SH-SY5Y (cell line): ENCODE measurements at regions not wholly inside any gene's neighbourhood (a gene's known extent, or its start where the extent isn't known, plus 50 kb on each side); places are given as distances from the start of the nearest gene placed in this dataset.

Experiments
- GATA2 ChIP-seq: IDR thresholded peaks from 2 replicates; pipeline ENCODE4 v1.6.1; 2011; ENCODE audit warnings: mild to moderate bottlenecking, low read depth, low read length
- GATA3 ChIP-seq: IDR thresholded peaks from 2 replicates; pipeline ENCODE4 v1.6.1; 2011; ENCODE audit warnings: low read depth, mild to moderate bottlenecking, low read length, moderate library complexity

GRCh38 chr3:177287231-177287630 lies 89.9 kb upstream of the TBL1XR1 start:
- TF ChIP-seq GATA2 (no peak), GATA3 (no peak)

- no peak for TF ChIP-seq GATA2
- TF ChIP-seq GATA3 = no peak
Observed at GRCh38 chr3:177290633-177291032, 93.4 kb upstream of the TBL1XR1 start.

- no peak for TF ChIP-seq GATA3
- TF ChIP-seq GATA2 = no peak
Observed at GRCh38 chr3:177294221-177294620, 96.9 kb upstream of the TBL1XR1 start.

DNA sequence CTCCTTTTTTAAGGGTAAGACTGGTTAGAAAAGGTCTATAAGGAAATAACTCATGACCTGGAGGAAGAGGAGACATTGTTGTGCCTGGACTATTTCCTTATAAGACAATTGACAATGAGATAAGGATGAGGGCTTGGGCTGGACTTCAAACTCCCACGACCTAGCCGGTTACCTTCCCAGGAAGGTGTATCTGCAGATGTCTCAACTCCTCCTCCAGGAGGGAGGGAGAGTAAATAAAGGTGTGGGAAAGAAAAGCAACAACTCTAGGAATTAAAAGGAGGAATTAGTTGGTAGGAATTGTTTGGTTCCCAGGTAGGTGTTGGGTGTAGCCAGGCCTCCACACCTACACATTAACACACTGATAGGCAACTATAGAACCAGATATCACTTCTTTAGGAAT lies 97.8 kb upstream of the TBL1XR1 start:
- no peak for TF ChIP-seq GATA2
- no peak for TF ChIP-seq GATA3

DNA sequence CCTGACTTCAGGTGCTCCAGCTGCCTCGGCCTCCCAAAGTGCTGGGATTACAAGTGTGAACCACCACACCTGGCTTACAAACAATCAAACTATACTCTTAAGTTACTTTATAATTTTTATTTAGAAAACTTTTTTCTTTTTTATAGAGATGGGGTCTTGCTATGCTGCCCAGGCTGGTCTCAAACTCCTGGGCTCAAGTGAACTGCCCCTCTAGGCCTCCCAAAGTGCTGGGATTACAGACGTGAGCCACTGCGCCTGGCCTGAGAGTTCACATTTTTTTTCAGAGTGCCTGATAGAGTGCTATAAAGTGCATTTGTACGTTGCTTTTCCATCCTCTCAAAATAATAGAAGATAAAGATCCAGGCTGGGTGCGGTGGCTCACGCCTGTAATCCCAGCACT lies 102.0 kb upstream of the TBL1XR1 start:
- no peak for TF ChIP-seq GATA2
- no peak for TF ChIP-seq GATA3

DNA sequence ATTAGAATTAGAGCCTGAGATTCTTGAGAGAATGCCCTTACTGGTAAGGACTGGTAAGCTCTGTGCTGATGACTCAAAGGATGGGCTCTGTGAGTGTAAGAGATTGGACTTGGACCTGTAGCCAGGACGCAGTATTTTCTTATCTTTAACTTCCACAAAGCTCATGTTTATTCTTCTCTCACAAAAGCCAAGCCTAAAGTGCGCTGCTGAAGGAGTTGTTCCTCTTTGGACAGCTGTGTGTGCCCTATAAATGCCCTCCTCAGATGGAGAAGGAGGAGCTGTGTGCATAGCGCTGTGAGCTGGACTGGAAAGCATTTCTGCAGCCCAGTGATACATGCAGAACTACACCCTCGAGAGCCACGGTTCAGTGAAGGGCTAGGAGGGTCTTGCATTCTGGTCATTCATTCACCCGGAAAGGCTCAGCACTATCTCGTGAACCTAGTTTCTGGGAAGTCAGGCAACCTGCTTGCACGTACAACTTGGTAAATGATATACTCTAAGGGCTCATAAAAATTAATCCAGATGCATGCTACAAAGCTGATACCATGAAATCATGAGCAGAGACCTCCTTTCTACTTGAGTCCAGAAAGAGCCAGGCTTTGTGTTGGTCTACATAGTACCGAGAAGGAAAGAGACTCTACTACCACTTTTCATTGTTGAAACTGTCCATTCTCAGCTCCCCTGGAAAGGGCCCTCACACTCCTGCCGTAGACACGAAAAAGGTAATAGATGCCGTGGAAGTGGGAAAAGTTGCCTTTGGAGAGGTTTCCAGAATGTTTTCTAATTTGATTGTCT lies 103.0 kb upstream of the TBL1XR1 start:
- no peak for TF ChIP-seq GATA2
- no peak for TF ChIP-seq GATA3

DNA sequence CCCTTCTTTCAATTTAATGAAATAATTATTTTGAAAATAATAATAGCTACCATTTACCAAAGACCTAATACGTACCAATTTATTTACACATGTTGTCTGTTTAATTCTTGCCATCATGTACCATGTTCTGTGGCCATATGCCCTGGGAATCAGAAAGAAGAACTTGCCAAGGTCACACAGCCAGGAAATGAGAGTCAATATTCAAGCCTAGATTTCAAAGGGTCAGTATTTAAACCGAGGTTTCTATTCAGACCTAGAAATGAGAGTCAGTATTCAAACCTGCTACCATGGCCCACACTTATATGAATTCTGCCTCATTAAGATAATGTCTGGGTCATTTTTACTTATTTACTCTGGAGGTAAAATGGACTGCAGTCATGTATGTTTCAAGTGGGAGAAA lies 103.6 kb upstream of the TBL1XR1 start:
- TF ChIP-seq GATA3 = no peak

GRCh38 chr3:177306252-177306651 lies 109.0 kb upstream of the TBL1XR1 start:
- TF ChIP-seq GATA2 (no peak), GATA3 (no peak)

GRCh38 chr3:177307391-177307790 lies 110.1 kb upstream of the TBL1XR1 start:
- TF ChIP-seq GATA2 (no peak), GATA3 (no peak)

GRCh38 chr3:177307826-177308225 lies 110.5 kb upstream of the TBL1XR1 start:
- TF ChIP-seq GATA2 (no peak), GATA3 (no peak)

GRCh38 chr3:177308286-177308685 lies 111.0 kb upstream of the TBL1XR1 start:
- no peak for TF ChIP-seq GATA3
- no peak for TF ChIP-seq GATA2

DNA sequence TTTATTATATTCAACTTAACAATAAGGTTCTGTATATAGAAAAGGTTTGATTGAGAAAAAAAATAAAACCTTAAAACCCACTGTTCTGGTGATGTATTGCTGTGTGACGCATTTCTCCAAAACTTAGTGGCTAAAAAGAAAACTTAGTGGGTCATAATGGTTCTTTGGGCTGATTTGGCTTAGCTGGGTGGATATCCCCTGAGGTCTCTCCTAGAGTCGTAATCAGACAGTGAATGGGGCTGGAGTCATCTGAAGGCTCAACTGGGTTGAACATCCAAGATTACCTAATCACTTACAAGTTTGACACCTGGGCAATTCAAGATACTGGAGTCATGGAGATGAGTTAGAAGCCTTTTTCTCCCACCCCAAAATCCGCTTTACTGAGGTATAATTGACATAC lies 111.6 kb upstream of the TBL1XR1 start:
- TF ChIP-seq GATA3 = no peak

DNA sequence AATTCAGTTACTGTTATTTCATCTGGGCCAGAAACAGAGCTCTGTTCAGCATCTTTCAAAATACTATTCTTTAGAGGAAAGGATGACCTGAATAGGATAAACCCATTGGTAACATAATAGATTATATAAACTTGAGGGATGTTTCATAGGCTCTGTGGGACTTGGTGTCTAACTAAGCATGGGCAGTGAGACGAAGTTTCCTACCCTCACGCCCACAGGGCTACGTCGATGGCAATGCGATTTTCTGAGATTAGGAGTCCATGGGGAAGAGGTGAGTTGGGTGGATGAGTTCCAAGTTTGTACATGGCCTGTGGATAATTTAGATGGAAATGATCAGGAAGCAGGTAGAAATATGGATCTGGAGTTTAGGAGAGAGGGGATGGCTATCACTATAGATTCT lies 115.2 kb upstream of the TBL1XR1 start:
- TF ChIP-seq GATA3 = no peak
- no peak for TF ChIP-seq GATA2

DNA sequence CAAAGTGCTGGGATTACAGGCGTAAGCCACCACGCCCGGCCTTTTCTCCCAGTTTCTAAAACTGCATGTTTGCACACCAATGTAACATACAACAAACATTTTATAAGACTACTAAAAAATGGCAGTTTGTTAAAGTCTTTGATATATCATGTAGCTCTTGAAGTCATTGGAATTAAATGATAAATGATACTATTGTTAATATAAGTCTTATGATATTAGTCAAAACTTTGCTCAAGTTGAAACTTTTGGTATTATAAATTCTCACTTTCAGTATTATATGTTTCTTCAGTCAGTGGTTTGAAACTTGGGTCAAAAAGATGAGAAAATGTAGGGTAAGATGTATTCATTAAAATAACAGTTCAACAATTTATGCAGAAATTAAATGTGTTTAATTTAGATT lies 117.6 kb upstream of the TBL1XR1 start:
- TF ChIP-seq GATA2 = no peak
- no peak for TF ChIP-seq GATA3

GRCh38 chr3:177317247-177317646 lies 120.0 kb upstream of the TBL1XR1 start:
- TF ChIP-seq GATA2 = no peak
- no peak for TF ChIP-seq GATA3

GRCh38 chr3:177318559-177318958 lies 121.3 kb upstream of the TBL1XR1 start:
- TF ChIP-seq GATA2 = no peak
- TF ChIP-seq GATA3 = no peak
